ENCODE measurements at regions not wholly inside any gene's neighbourhood (a gene's known extent, or its start where the extent isn't known, plus 50 kb on each side); places are given as distances from the start of the nearest gene placed in this dataset.
"Not testable (repeated sequence)": the region's sequence is repeated elsewhere in the genome, so short reads cannot be mapped to it uniquely, and the experiment has no call there.

GRCh38 chr3:153410517-153410916 lies 248.5 kb downstream of the RAP2B start:
- Histone ChIP-seq H3K36me3 (no peaks in the 10 kb centered on the region), H3K27me3 (no peaks in the 10 kb centered on the region), H3K27ac (replicated peaks in 1 of 4) (no peak overlapping the region), H3K4me1 (no peaks in the 10 kb centered on the region), H3K9me3 (no peaks in the 10 kb centered on the region), H3K4me3 (no peak overlapping the region)
- intact Hi-C loops (cut with DNase I) = no loop called here
- DNase-seq (ENCODE audit: extremely low spot score) = no peak
- TF ChIP-seq POLR2A (IDR thresholded peaks at IDR 0.05; ENCODE audit: low read depth) = no peak
- TF ChIP-seq EP300 (IDR thresholded peaks at IDR 0.05) = no peak
- no peak for TF ChIP-seq CTCF (IDR thresholded peaks at IDR 0.05)
- TF ChIP-seq POLR2AphosphoS5 (IDR thresholded peaks at IDR 0.05) = no peak
- 88% methylated on average over 3 of the region's 3 CpGs for WGBS

- peaks cover 0 to 17% (median 16%) of the 10 kb centered on the region in 4 donors for H3K9me3 ChIP-seq
- 75% methylated on average over 2 of the region's 2 CpGs for WGBS
These were observed 253.0 kb downstream of the RAP2B start for GRCh38 chr3:153414982-153415381.

GRCh38 chr3:153422314-153422713 lies 260.3 kb downstream of the RAP2B start:
- no peak overlapping the region for H3K4me3 ChIP-seq
- H3K27ac ChIP-seq (replicated peaks in 1 of 4) = no peak overlapping the region
- 76% methylated on average over 4 of the region's 4 CpGs for WGBS
- no peak for DNase-seq (ENCODE audit: extremely low spot score)
- H3K4me1 ChIP-seq = no peaks in the 10 kb centered on the region
- no peaks in the 10 kb centered on the region for H3K27me3 ChIP-seq
- no peaks in the 10 kb centered on the region for H3K36me3 ChIP-seq
- TF ChIP-seq POLR2A (IDR thresholded peaks at IDR 0.05; ENCODE audit: low read depth) (no peak), POLR2AphosphoS5 (IDR thresholded peaks at IDR 0.05) (no peak)
- intact Hi-C loops (cut with DNase I) = no loop called here
- peaks cover 0 to 35% (median 29%) of the 10 kb centered on the region in 4 donors for H3K9me3 ChIP-seq

More at GRCh38 chr3:153414982-153415381, 253.0 kb downstream of the RAP2B start:
- intact Hi-C loops (cut with DNase I) = no loop called here
- Histone ChIP-seq H3K4me1 (no peaks in the 10 kb centered on the region), H3K27me3 (no peaks in the 10 kb centered on the region), H3K36me3 (no peaks in the 10 kb centered on the region), H3K27ac (replicated peaks in 1 of 4) (no peak overlapping the region), H3K4me3 (no peak overlapping the region)
- no peak for TF ChIP-seq CTCF (IDR thresholded peaks at IDR 0.05)
- no peak for TF ChIP-seq POLR2AphosphoS5 (IDR thresholded peaks at IDR 0.05)
- TF ChIP-seq POLR2A (IDR thresholded peaks at IDR 0.05; ENCODE audit: low read depth) = no peak
- no peak for DNase-seq (ENCODE audit: extremely low spot score)

- intact Hi-C loops (cut with DNase I) = not testable (repeated sequence)
- H3K9me3 ChIP-seq = peaks cover 0 to 25% (median 19%) of the 10 kb centered on the region in 4 donors
These were observed 261.8 kb downstream of the RAP2B start for GRCh38 chr3:153423820-153424219.

GRCh38 chr3:153426344-153426743 lies 264.3 kb downstream of the RAP2B start:
- TF ChIP-seq CTCF (IDR thresholded peaks at IDR 0.05) (no peak), POLR2AphosphoS5 (IDR thresholded peaks at IDR 0.05) (no peak), EP300 (IDR thresholded peaks at IDR 0.05) (no peak), POLR2A (IDR thresholded peaks at IDR 0.05; ENCODE audit: low read depth) (no peak)
- intact Hi-C loops (cut with DNase I) = no loop called here
- H3K4me3 ChIP-seq = no peak overlapping the region
- DNase-seq (ENCODE audit: extremely low spot score) = no peak
- no peaks in the 10 kb centered on the region for H3K36me3 ChIP-seq
- H3K27ac ChIP-seq (replicated peaks in 1 of 4) = no peak overlapping the region
- H3K4me1 ChIP-seq = no peaks in the 10 kb centered on the region
- H3K9me3 ChIP-seq = peaks cover 0 to 16% (median 11%) of the 10 kb centered on the region in 4 donors
- 93% methylated on average over 4 of the region's 4 CpGs for WGBS
- H3K27me3 ChIP-seq = no peaks in the 10 kb centered on the region

More at GRCh38 chr3:153423820-153424219, 261.8 kb downstream of the RAP2B start:
- not testable (repeated sequence) for DNase-seq (ENCODE audit: extremely low spot score); H3K27ac ChIP-seq (replicated peaks in 1 of 4); H3K4me3 ChIP-seq; H3K4me1 ChIP-seq; H3K27me3 ChIP-seq; H3K36me3 ChIP-seq

GRCh38 chr3:153426803-153427202 lies 264.8 kb downstream of the RAP2B start:
- 79% methylated on average over 1 of the region's 1 CpG for WGBS
- Histone ChIP-seq H3K36me3 (no peaks in the 10 kb centered on the region), H3K27ac (replicated peaks in 1 of 4) (no peak overlapping the region), H3K4me3 (no peak overlapping the region), H3K27me3 (no peaks in the 10 kb centered on the region), H3K9me3 (peaks cover 0 to 16% (median 11%) of the 10 kb centered on the region in 4 donors), H3K4me1 (no peaks in the 10 kb centered on the region)
- TF ChIP-seq POLR2A (IDR thresholded peaks at IDR 0.05; ENCODE audit: low read depth) (no peak), CTCF (IDR thresholded peaks at IDR 0.05) (no peak), EP300 (IDR thresholded peaks at IDR 0.05) (no peak), POLR2AphosphoS5 (IDR thresholded peaks at IDR 0.05) (no peak)
- intact Hi-C loops (cut with DNase I) = no loop called here
- DNase-seq (ENCODE audit: extremely low spot score) = no peak

All from esophagus muscularis mucosa (tissue), 4 donors.